Stimulated activated CD4-positive, alpha-beta T cell treated with anti-CD3 and anti-CD28 coated beads, Interleukin-4, amount 100 ng/mL, for 48 hours (primary cell): ENCODE measurements at regions not wholly inside any gene's neighbourhood (a gene's known extent, or its start where the extent isn't known, plus 50 kb on each side); places are given as distances from the start of the nearest gene placed in this dataset.
"Not testable (repeated sequence)": the region's sequence is repeated elsewhere in the genome, so short reads cannot be mapped to it uniquely, and the experiment has no call there.

Source experiments
- DNase-seq, 2 donors: peaks; one replicate each; pipeline ENCODE4 v3.0.0-alpha.2; 2020; ENCODE audit warnings: low read depth in 2 of 2

DNA sequence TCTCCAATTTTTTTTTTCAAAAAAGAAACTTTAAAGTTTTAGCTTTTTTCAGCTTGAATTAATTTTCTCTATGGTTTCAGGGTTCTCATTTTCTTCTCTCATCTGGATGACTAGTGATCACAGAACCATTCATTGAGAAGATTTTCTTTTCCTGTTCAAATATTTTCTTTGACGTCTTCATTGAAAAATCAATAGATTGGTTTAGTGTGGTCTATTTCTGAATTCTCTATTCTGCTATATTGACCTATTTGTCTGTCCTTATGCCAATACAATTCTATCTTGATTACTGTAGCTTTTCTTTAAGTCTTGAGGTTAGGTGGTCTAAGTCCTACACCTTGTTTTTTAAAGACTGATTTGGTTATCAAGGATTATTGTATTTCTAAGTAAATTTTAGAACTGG is 150.2 kb upstream of the MAN1A1 start:
- no peak for DNase-seq

- no peak for DNase-seq
Observed at GRCh38 chr6:119497988-119498727, 148.6 kb upstream of the MAN1A1 start.

DNA sequence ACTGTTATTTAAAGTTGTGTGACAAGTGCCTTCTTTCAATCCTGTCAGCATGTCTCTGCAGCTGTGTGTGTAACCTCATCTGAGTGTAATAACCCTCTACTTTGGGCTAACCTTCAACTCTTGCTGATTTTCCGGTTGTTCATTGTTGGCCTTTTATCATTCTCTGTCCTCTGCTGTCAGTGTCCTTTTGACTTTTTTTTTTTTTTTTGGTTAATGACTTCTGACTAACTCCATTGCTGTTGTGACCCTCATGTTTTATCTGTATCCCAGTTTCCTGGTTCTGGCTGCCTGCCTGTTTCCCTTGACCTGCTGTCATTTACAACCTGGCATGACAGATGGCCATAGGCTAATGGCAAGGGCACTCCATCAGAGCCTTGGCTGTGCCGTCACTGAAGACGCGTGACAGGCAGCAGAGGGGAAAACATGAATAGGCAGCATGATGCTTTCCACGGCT is 145.7 kb upstream of the MAN1A1 start:
- no peak for DNase-seq

DNA sequence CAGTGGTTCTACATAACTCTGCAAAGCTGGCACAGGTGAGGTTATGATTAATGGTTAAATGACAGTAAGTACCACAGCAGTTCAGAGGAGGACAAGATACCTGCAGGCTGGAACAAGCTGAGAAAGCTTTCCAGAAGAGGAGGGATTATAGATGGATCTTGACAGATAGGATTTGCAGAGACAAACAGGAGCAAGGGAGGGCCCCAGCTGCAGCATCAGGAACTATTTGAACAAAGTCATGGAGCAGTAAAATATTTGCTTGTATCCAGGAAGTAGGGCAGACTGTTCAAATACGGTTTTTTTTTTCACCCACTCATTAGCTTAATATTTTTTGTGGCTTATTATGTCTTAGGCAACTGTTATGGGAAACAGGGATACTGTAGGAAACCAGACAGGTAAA is 144.4 kb upstream of the MAN1A1 start:
- DNase-seq: no peak

DNA sequence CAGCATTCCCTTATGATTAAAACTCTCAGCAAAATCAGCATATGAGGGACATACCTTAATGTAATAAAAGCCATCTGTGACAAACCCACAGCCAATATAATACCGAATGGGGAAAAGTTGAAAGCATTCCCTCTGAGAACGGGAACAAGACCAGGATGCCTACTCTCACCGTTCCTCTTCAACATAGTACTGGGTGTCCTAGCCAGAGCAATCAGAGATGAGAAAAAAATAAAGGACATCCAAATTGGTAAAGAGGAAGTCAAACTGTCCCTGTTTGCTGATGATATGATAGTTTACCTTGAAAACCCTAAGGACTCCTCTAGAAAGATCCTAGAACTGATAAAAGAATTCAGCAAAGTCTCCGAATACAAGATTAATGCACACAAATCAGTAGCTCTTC is 141.6 kb upstream of the MAN1A1 start:
- DNase-seq: not testable (repeated sequence)

DNA sequence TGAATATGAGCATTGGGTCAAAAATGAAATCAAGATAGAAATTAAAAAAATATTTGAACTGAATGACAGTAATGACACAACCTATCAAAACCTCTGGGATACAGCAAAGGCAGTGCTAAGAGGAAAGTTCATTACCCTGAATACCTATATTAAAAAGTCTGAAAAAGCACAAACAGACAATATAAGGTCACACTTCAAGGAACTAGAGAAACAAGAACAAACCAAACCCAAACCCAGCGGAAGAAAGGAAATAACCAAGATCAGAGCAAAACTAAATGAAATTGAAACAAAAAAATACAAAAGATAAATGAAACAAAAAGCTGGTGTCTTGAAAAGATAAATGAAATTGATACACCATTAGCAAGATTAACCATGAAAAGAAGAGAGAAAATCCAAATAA is 140.5 kb upstream of the MAN1A1 start:
- DNase-seq: not testable (repeated sequence)

- DNase-seq: no peak
Observed at GRCh38 chr6:119484598-119484997, 135.0 kb upstream of the MAN1A1 start.

- DNase-seq: no peak
Observed at GRCh38 chr6:119483908-119484307, 134.3 kb upstream of the MAN1A1 start.

DNA sequence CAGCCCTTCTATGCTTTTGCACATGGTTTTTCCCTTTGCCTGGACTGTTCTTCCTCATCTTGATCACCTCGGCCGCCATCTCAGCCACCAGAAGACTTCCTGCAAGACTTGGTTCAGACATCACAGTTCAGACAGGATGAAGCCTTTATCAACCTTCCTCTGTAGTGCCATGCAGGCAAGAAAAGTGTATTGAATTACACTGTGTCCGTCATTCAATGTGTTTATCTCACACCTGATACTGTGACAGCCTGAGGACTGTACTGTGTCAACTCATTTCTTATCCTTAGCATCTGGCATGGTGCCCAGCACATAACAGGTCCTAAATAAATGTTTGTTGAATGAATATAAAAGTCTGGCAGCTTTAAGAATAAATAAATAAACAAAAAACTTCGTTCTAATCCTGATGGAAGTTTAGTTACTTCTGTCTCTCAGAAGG is 133.3 kb upstream of the MAN1A1 start:
- no peak for DNase-seq

- no peak for DNase-seq
Observed at GRCh38 chr6:119481976-119482375, 132.4 kb upstream of the MAN1A1 start.

DNA sequence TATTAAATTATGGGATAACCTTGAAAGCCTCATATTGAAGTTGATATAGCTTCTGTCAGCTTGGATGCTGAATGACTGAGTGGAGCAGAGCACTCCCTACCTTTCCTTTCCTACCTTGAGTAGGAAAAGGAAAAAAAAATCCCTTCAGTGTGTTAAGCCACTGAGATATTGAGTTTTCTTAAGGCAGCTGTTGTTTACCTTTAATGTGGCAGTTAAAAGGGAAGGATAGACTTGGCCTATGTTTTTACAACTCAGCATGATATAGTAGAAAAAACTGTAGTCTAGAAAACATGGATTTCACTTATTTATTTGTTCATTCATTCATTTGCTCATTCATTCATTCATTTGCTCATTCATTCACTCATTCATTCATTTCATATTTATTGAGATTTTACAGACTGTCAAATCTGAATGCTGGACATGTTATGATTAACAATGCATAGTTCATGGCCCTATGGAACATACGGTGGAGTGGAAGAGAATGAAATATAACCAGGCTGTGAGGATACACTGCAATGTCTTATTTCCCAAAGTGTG is 131.5 kb upstream of the MAN1A1 start:
- no peak for DNase-seq

DNA sequence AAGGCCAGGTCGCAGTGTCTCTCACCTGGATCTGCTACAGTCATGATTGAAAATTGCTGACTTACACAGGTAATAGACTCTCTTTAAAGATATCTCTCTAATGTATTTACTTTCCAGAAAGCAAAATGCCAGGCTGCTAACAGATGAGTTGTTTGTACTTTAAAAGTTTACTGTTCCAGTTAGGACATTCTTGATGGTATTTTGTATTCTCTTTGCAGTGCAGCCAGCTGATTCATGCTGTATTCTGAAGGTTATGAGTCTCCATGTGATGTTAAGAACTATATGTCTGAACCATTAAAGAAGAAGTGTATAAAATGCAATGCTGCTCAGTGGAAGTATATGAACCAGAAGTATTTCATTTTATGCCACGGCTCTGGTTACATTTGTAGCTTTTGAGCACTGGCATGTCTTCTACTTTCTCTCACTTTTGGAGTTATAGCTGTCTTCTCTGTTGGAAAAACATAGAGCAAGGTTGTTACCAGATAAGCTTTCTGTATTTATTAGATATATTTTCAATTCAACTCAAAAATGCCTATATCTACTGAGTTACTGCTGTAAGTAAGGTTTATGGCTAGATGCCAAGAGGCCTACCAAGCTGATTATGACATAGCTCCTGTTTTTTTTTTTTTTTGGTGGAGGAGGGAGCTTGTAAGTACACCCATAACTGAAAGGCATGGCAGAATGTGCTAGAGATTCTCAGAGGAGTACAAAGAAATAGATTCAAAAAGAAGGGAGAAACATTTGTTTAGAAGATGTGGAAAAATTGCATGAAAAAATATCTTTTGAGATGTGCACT is 130.5 kb upstream of the MAN1A1 start:
- no peak for DNase-seq

DNA sequence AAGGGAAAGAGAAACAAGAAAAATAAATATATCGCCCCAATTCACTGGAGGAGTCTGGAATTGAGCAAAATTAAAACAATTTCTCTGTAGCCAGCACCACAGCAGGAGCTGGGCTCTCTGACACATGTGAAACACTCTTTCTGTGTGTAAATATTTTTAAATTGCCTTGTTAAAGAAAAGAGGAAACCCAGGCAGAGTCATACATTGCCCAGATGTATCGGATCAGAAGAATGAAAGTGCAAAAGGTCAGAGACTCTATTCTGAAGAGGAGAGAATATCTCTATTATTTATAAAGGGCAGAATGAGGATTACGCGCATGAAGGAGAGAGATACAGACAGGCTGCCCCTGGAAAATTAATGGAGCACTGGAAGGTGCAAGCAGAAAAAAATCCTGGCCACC is 127.0 kb upstream of the MAN1A1 start:
- no peak for DNase-seq

DNA sequence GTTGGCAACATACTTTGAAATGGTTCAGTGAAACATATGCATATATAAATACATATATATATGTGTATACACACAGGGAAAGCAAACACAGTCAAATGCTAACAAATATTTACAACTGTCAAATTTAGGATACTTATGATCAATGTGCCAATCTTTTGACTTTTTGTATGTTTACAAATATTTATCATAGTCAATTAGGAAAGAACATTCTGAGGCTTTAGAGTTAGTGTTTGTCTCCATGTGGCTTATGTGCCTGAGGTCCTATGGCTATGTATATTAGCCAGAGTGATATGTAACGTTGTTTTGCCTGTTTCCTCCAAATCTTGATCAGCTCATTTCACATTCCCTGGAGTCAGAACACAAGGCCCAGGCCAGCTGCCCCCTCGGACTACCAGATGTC is 126.5 kb upstream of the MAN1A1 start:
- no peak for DNase-seq

DNA sequence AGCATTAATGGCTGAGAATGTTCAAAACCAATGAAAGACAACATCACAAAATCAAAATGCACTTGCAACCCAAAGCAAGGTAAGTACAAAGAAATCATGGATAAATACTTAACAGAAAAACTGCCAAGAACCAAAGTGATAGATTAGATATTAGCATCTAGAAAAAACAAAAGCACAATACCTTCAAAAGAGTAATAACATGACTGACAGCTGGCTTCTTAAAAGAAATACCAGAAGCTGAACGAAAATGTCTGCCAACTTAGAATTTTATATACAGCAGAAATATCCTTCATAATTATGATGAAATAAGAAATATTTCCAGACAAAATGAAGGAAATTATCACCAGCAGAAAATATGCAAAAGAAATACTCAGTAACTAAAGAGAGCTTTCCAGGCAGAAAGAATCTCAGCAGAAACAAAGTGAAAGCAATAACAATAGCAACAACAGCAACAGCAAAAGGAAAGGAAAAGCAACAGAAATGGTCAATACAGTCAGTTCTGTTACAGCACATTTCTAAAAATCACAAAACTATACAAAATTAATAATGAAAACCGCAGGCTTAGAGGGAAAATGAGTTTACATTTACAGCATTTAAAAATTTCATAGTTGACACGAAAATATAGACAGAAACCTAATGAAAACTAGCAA is 121.5 kb upstream of the MAN1A1 start:
- no peak for DNase-seq

GRCh38 chr6:119467488-119468081 is 118.0 kb upstream of the MAN1A1 start:
- DNase-seq: no peak

DNA sequence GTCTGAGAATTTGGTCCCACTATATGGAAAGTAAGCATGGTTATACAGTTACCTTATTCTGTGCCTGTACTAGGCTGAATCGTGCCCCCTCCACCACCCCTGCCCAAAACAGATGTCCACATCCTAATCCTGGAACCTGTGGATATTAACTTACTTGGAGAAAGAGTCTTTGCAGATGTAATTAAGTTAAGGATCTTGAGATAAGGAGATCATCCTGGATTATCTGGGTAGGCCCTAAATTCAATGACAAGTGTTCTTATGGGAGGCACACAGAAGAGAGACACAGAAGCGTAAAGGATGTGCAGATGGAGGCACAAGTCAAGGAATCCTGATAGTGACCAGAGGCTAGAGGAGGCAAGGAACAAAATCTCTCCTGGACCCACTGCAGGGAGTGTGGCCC is 116.7 kb upstream of the MAN1A1 start:
- DNase-seq: no peak

DNA sequence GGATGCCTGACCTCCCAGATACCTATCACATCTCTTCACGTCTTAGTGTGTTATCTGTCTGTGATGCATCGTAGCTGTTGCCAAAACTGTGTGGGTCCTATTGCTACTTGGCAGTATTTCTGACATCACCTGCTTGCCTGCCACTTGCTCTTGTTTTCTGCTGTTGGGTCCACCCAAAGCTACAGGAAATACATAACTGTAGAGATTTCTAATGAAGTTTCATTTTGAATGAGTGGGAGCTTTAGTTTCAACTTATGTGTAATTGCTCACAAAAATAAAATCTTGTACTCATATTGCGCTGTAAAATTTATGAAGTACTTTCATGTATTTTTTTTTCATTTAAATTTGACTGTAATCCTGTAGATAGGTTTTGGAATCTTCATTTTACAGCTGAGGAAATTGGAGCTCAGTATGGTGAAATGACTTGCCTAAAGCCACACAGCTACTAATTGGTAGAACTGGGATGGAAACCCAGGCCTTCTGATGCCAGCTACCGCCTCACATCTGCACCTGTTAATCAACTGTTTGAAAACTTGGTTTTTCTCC is 113.6 kb upstream of the MAN1A1 start:
- DNase-seq: no peak

DNA sequence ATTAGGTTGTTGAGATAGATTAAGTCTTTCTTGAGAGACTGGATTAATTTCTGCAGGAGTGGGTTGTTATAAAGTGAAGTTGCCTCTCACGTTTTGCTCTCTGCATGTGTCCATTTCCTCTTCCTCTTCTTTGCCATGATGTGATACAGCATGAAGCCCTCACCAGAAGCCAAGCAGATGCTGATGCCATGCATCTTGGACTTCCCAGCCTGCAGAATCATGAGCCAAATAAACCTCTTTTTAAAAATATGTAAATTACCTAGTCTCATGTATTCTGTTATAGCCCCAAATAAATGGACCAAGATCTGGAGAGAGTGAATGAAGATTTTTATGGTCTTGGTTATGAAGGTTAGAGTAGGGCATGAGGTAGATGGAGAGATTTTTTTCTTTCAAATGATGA is 111.6 kb upstream of the MAN1A1 start:
- no peak for DNase-seq

- DNase-seq: no peak
Observed at GRCh38 chr6:119459207-119459974, 109.8 kb upstream of the MAN1A1 start.

DNA sequence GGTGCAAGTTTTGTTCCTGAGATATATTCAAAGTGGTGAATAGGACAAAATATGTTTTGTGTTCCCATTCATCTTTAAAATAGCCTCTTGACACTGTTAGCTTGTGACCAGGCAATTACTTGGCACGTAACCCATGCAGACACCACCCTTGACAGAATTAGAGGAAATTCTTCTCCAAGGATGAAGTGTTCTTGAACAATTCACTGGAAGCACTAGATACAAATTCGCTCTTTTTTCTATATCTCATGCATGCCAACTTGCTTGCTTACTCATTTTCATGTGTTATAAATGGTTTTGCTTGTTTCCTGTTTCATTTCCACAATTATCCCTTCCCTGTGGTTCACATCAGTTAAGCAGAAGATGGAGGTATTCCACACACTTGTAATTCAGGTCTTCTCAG is 105.2 kb upstream of the MAN1A1 start:
- no peak for DNase-seq
